Testis (tissue), 2 donors: ENCODE measurements at regions not wholly inside any gene's neighbourhood (a gene's known extent, or its start where the extent isn't known, plus 50 kb on each side); places are given as distances from the start of the nearest gene placed in this dataset.

ENCODE experiments used
- DNase-seq: peaks from one replicate; pipeline ENCODE4 v3.0.0-alpha.2; 2019
- H3K27ac ChIP-seq, 2 donors: fragments of 200-600 bp; sonication (generic); one replicate each; pipeline ENCODE4 v1.5.1; 2019
- H3K27me3 ChIP-seq: fragments of 200-600 bp; sonication (generic); one replicate; pipeline ENCODE4 v1.5.1; 2019
- H3K36me3 ChIP-seq: fragments of 200-600 bp; sonication (generic); one replicate; pipeline ENCODE4 v1.5.1; 2017; ENCODE audit warnings: low read depth; ENCODE audit errors: missing control alignments
- H3K4me1 ChIP-seq: fragments of 200-600 bp; sonication (generic); one replicate; pipeline ENCODE4 v1.5.1; 2019
- H3K4me3 ChIP-seq, 2 donors: fragments of 200-600 bp; sonication (generic); one replicate each; pipeline ENCODE4 v1.5.1; 2017 to 2019
- H3K9me3 ChIP-seq: fragments of 200-600 bp; sonication (generic); one replicate; pipeline ENCODE4 v1.5.1; 2017
- CTCF ChIP-seq, 3 experiments: fragments of 450-650 bp in 2 of 3; fragments of 200-600 bp in 1 of 3; sonication (generic) in 1 of 3; IDR thresholded peaks; one replicate each; pipeline ENCODE4 v1.5.1; 2016 to 2019; ENCODE audit warnings: antibody characterized with exemption in 3 of 3, mild to moderate bottlenecking in 2 of 3, moderate library complexity in 1 of 3
- POLR2A ChIP-seq: fragments of 450-650 bp; IDR thresholded peaks from one replicate; pipeline ENCODE4 v1.6.1; 2017; ENCODE audit warnings: antibody characterized with exemption, mild to moderate bottlenecking, moderate library complexity
- WGBS, 2 donors: methylation state at CpG; one replicate each; pipeline ENCODE4 v1.1.5; 2018; 5-methylcytosine and 5-hydroxymethylcytosine counted together
- intact Hi-C: fragments of 100-400 bp; cut with DNase I; formaldehyde crosslinking; loops from one replicate; pipeline ENCODE4 v1.15.1; 2023; ENCODE audit warnings: low total_unique reads

GRCh38 chr3:88930611-88931010 is 176.8 kb upstream of the EPHA3 start:
- DNase-seq = no peak
- H3K36me3 ChIP-seq = no peaks in the 10 kb centered on the region
- no peaks in the 10 kb centered on the region for H3K4me1 ChIP-seq
- intact Hi-C loops = no loop called here
- TF ChIP-seq CTCF (IDR thresholded peaks at IDR 0.05) (no peak), POLR2A (no peak)
- no peaks in the 10 kb centered on the region for H3K27me3 ChIP-seq
- no peak overlapping the region for H3K27ac ChIP-seq
- no peaks in the 10 kb centered on the region for H3K9me3 ChIP-seq
- H3K4me3 ChIP-seq = no peak overlapping the region
- 76 to 86% methylated on average over 1 of the region's 1 CpG for WGBS, 2 donors

GRCh38 chr3:88936831-88937230 is 170.6 kb upstream of the EPHA3 start:
- no peak for DNase-seq
- intact Hi-C loops = no loop called here
- no peak for TF ChIP-seq POLR2A
- no peak for TF ChIP-seq CTCF (IDR thresholded peaks at IDR 0.05)

GRCh38 chr3:88940296-88940695 is 167.1 kb upstream of the EPHA3 start:
- H3K4me1 ChIP-seq = no peaks in the 10 kb centered on the region
- H3K27ac ChIP-seq = no peak overlapping the region
- H3K4me3 ChIP-seq = no peak overlapping the region
- intact Hi-C loops = no loop called here
- DNase-seq = no peak
- 45 to 55% methylated on average over 2 of the region's 2 CpGs for WGBS, 2 donors
- H3K36me3 ChIP-seq = no peaks in the 10 kb centered on the region
- H3K9me3 ChIP-seq = no peaks in the 10 kb centered on the region
- no peak for TF ChIP-seq CTCF (IDR thresholded peaks at IDR 0.05)
- TF ChIP-seq POLR2A = no peak
- H3K27me3 ChIP-seq = no peaks in the 10 kb centered on the region

More at GRCh38 chr3:88936831-88937230, 170.6 kb upstream of the EPHA3 start:
- H3K36me3 ChIP-seq = no peaks in the 10 kb centered on the region
- WGBS, 2 donors = 55 to 80% methylated on average over 3 of the region's 3 CpGs
- no peaks in the 10 kb centered on the region for H3K4me1 ChIP-seq
- H3K4me3 ChIP-seq = no peak overlapping the region
- H3K9me3 ChIP-seq = no peaks in the 10 kb centered on the region
- H3K27ac ChIP-seq = no peak overlapping the region
- no peaks in the 10 kb centered on the region for H3K27me3 ChIP-seq

- intact Hi-C loops = no loop called here
Measured at GRCh38 chr3:88947013-88947412, 160.4 kb upstream of the EPHA3 start.

More at GRCh38 chr3:88947013-88947412, 160.4 kb upstream of the EPHA3 start:
- Histone ChIP-seq H3K4me3 (no peak overlapping the region), H3K4me1 (no peaks in the 10 kb centered on the region), H3K27ac (no peak overlapping the region), H3K9me3 (no peaks in the 10 kb centered on the region), H3K36me3 (no peaks in the 10 kb centered on the region), H3K27me3 (no peaks in the 10 kb centered on the region)
- TF ChIP-seq CTCF (IDR thresholded peaks at IDR 0.05) = no peak
- TF ChIP-seq POLR2A = no peak
- 77 to 90% methylated on average over 2 of the region's 2 CpGs for WGBS, 2 donors
- no peak for DNase-seq
